GM23248 (cell line): ENCODE measurements at regions not wholly inside any gene's neighbourhood (a gene's known extent, or its start where the extent isn't known, plus 50 kb on each side); places are given as distances from the start of the nearest gene placed in this dataset.

Experiments
- EZH2 ChIP-seq: fragments of 200-600 bp; sonication (generic); IDR thresholded peaks from 2 replicates; pipeline ENCODE4 v1.6.1; 2018; ENCODE audit warnings: antibody characterized with exemption, mild to moderate bottlenecking; ENCODE audit not compliant: insufficient read depth, poor library complexity, severe bottlenecking
- EZH2phosphoT487 ChIP-seq: fragments of 200-600 bp; sonication (generic); IDR thresholded peaks from 2 replicates; pipeline ENCODE4 v1.6.1; 2018; ENCODE audit warnings: antibody characterized with exemption, moderate library complexity, mild to moderate bottlenecking, low read depth; ENCODE audit not compliant: insufficient read depth

- no peak for TF ChIP-seq EZH2
- no peak for TF ChIP-seq EZH2phosphoT487
Observed at GRCh38 chr19:30170495-30171137, 201.6 kb upstream of the ZNF536 start.
